ENCODE measurements at regions not wholly inside any gene's neighbourhood (a gene's known extent, or its start where the extent isn't known, plus 50 kb on each side); places are given as distances from the start of the nearest gene placed in this dataset.

GRCh38 chr7:68457481-68457880, 1140.8 kb upstream of the AUTS2 start:
- TF ChIP-seq EZH2 (IDR thresholded peaks at IDR 0.05; ENCODE audit: low read length, missing control alignments): no peak
- TF ChIP-seq CTCF (conservative IDR thresholded peaks at IDR 0.05 in 1 of 2, IDR thresholded peaks at IDR 0.05 in 1 of 2; ENCODE audit: low read depth in 1 of 2, low read length in 2 of 2): no peak

Data from fibroblast of lung (primary cell).